ENCODE measurements at regions not wholly inside any gene's neighbourhood (a gene's known extent, or its start where the extent isn't known, plus 50 kb on each side); places are given as distances from the start of the nearest gene placed in this dataset.

- DNase-seq = no peak
Measured at GRCh38 chr15:70210528-70210927, 112.8 kb upstream of the TLE3 start.

GRCh38 chr15:70210076-70210475 is 112.4 kb upstream of the TLE3 start:
- no peak for DNase-seq

- DNase-seq = no peak
Measured at GRCh38 chr15:70209499-70209898, 111.8 kb upstream of the TLE3 start.

- no peak for DNase-seq
Measured at GRCh38 chr15:70208332-70208731, 110.6 kb upstream of the TLE3 start.

GRCh38 chr15:70206668-70207067 is 109.0 kb upstream of the TLE3 start:
- no peak for DNase-seq

GRCh38 chr15:70204652-70205051 is 106.9 kb upstream of the TLE3 start:
- no peak for DNase-seq

- no peak for DNase-seq
Measured at GRCh38 chr15:70203981-70204560, 106.4 kb upstream of the TLE3 start.

GRCh38 chr15:70202756-70203155 is 105.0 kb upstream of the TLE3 start:
- DNase-seq = no peak

GRCh38 chr15:70201425-70201775 is 103.7 kb upstream of the TLE3 start:
- peak; percentile 62 for DNase-seq

GRCh38 chr15:70200511-70201424 is 103.1 kb upstream of the TLE3 start:
- peak; percentile 49 for DNase-seq

GRCh38 chr15:70199540-70200410 is 102.1 kb upstream of the TLE3 start:
- DNase-seq = no peak

GRCh38 chr15:70199124-70199482 is 101.4 kb upstream of the TLE3 start:
- DNase-seq = no peak

- DNase-seq = peak; percentile 79
Measured at GRCh38 chr15:70198441-70199123, 100.9 kb upstream of the TLE3 start.

- DNase-seq = no peak
Measured at GRCh38 chr15:70197945-70198361, 100.2 kb upstream of the TLE3 start.

- no peak for DNase-seq
Measured at GRCh38 chr15:70197318-70197944, 99.7 kb upstream of the TLE3 start.

- DNase-seq = peak; percentile 99
Measured at GRCh38 chr15:70196372-70197316, 98.9 kb upstream of the TLE3 start.

- DNase-seq = no peak
Measured at GRCh38 chr15:70195587-70196305, 98.0 kb upstream of the TLE3 start.

- DNase-seq = no peak
Measured at GRCh38 chr15:70195171-70195570, 97.5 kb upstream of the TLE3 start.

- DNase-seq = no peak
Measured at GRCh38 chr15:70194266-70194665, 96.5 kb upstream of the TLE3 start.

- no peak for DNase-seq
Measured at GRCh38 chr15:70193734-70194133, 96.0 kb upstream of the TLE3 start.

GRCh38 chr15:70192490-70192889 is 94.8 kb upstream of the TLE3 start:
- no peak for DNase-seq
